ENCODE measurements at regions not wholly inside any gene's neighbourhood (a gene's known extent, or its start where the extent isn't known, plus 50 kb on each side); places are given as distances from the start of the nearest gene placed in this dataset.

DNA sequence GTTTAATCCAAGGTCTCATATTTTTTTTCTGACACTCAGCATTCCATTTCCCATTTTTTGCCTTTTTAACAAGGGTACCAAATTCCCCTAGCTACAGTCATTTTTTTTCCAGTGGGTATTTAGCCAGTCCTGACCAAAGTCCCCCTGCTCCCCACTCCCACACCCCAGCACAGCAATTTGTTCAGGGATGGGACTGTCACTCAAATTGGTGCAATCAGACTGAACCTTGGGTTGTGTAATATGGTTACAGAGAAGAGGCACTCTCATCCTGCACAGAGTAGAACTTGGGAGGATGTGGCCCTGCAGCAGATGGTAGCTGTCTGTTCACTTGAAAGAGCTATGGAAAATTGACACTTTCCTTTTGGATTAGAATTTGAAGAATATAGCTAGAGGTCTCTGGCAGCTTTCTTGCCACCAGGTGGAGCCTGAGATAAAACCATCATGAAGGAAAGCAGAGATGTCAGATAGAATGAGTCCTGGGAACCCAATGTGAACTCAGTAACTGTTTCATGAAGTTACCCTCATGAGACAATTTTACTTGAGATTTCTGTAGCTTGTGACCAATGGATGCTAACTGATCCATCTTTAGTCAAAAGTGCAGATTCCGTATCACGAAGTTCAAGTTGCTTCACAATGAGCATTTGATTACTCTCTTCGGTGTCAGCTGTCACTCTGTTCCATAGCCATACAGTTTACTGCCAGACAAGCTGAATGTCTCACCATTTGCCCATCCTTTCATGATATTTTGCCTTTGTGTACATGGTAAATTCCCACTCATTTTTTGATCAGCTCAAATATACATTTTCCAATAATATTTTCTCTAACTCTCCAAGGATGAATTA lies 394.0 kb upstream of the SYT1 start:
- DNase-seq (ENCODE audit: extremely low read depth in 1 of 11, low read depth in 9 of 11, low spot score in 4 of 11): peak in 5 of 11 donors; percentile 9 to 23 (median 20)

GRCh38 chr12:78473136-78473535 lies 391.4 kb upstream of the SYT1 start:
- DNase-seq (ENCODE audit: extremely low read depth in 1 of 11, low read depth in 9 of 11, low spot score in 4 of 11): no peak

DNA sequence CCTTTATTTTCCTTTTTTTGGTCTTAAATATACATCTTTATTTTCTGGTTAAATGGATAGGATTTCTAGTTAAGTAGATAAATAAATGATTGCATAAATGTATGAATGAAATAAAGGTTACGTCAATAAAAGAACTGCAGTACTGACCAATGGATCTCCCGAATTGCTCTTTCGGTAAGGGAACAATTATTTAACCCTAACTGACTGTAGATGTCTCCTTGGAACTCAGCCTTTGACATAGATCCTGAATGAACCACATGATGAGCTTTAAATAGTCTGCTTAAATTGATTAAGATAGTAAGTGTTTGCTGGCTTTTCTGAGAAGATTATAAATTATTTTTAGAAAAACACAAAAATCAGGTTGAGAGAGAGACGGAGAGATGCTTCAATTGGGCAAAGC lies 391.0 kb upstream of the SYT1 start:
- DNase-seq (ENCODE audit: extremely low read depth in 1 of 11, low read depth in 9 of 11, low spot score in 4 of 11): no peak

- no peak for DNase-seq (ENCODE audit: extremely low read depth in 1 of 11, low read depth in 9 of 11, low spot score in 4 of 11)
Measured at GRCh38 chr12:78483767-78484315, 380.7 kb upstream of the SYT1 start.

DNA sequence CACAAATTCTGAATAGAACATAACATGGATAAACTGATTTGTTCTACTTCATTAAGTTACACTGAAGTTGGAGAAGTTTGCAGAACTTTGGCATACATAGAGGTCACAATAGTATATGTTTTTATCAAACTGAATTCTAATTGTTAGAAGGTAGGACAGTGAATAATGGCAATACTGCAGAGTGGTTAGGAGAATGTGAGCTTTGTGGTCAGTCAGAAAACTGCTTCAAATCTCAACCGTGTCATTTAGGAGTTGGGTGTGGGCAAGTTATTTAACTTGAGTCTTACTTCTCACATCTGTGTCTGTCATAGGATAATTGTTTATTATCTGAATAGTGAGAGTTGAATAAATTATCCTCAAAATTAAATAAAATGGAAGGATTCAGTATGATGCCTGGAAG lies 374.6 kb upstream of the SYT1 start:
- DNase-seq (ENCODE audit: extremely low read depth in 1 of 11, low read depth in 9 of 11, low spot score in 4 of 11): no peak

GRCh38 chr12:78490861-78491260 lies 373.7 kb upstream of the SYT1 start:
- peak in 2 of 11 donors; percentile 8 to 12 for DNase-seq (ENCODE audit: extremely low read depth in 1 of 11, low read depth in 9 of 11, low spot score in 4 of 11)

GRCh38 chr12:78494911-78495310 lies 369.7 kb upstream of the SYT1 start:
- peak in 1 of 11 donors; percentile 31 for DNase-seq (ENCODE audit: extremely low read depth in 1 of 11, low read depth in 9 of 11, low spot score in 4 of 11)

- no peak for DNase-seq (ENCODE audit: extremely low read depth in 1 of 11, low read depth in 9 of 11, low spot score in 4 of 11)
Measured at GRCh38 chr12:78501825-78502224, 362.7 kb upstream of the SYT1 start.

- no peak for DNase-seq (ENCODE audit: extremely low read depth in 1 of 11, low read depth in 9 of 11, low spot score in 4 of 11)
Measured at GRCh38 chr12:78519422-78519821, 345.2 kb upstream of the SYT1 start.

DNA sequence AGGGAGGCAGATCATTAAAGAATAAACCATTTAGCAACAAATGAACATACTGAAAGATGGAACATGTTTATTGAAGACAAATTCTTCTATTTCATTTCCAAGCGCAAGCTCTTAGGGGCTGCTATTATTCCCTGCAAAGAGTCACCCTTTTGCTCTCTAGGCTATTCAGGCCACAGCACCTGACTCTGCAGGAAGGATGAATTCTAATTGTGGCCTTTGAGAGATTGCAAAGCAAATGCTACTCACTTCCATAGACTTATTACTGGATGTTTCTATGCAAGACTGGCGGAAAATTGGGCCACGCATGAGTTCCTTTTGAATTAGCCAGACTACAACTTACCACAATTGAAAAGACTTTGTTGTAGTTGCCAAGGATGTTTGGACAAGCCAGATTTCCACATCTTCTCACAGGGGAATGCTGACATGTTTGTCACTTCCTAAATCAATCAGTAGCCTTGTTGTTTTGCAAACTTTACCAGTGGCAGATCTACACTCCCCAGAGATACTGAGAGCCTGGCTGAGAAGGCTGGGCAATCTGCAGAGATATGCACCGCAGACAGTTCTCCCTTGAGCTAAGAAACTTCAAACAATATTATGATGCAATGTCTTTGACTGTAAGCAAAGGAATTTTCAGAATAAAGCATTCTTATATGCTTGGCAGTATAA lies 334.3 kb upstream of the SYT1 start:
- peak in 1 of 11 donors; percentile 2 for DNase-seq (ENCODE audit: extremely low read depth in 1 of 11, low read depth in 9 of 11, low spot score in 4 of 11)

- DNase-seq (ENCODE audit: extremely low read depth in 1 of 11, low read depth in 9 of 11, low spot score in 4 of 11): no peak
Measured at GRCh38 chr12:78531831-78532458, 332.6 kb upstream of the SYT1 start.

DNA sequence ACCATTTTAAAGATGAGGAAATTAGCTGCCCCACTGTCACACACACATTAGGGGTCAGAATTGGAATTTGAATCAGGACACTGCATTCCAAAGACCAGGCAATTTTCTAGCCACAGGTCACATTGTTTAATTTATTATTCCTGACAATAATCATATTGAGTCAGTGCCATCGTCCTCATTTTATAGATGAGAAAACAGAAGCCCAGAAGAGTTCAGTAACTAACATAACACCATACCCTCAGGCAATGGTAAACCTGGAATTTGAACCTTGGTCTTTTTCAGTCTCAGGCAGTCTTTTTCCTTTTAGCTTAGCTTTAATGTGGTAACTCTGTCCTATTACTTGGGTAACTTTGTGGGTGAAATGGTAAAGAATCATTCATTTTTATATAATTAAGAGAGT lies 330.3 kb upstream of the SYT1 start:
- no peak for DNase-seq (ENCODE audit: extremely low read depth in 1 of 11, low read depth in 9 of 11, low spot score in 4 of 11)

DNA sequence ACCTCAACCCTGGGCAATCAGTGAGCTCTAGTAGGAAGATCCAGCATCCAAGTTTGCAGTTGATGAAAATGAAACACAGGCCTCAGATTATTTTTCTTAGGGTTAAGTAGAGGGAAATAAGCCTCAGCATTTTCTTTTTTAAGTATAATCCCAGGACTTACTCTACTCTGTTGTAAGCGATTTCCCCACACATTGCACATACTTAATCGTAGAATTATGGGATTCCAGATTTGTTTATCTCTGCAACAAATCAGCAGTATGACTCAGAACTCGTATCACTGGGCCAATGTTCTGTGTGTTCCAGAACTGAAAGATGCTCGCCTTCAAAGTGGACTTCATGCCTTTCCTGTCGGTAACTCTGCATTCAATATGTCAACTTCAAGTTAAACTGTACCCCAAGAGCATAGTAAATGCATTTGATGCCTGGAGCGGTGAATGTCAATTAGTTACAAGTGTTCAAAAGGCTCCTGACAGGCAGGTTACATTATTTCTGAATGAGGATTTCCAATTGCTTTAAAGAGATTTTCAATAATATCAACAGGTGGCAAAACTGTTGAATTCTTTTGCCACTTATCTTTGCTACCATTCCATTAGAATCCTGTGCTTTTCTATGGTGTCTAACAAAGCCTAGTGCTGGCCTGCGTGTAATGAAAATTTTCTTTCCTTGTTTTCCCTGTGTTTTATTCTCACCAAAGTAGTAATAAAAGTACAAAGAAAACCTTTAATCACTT lies 323.8 kb upstream of the SYT1 start:
- no peak for DNase-seq (ENCODE audit: extremely low read depth in 1 of 11, low read depth in 9 of 11, low spot score in 4 of 11)

DNA sequence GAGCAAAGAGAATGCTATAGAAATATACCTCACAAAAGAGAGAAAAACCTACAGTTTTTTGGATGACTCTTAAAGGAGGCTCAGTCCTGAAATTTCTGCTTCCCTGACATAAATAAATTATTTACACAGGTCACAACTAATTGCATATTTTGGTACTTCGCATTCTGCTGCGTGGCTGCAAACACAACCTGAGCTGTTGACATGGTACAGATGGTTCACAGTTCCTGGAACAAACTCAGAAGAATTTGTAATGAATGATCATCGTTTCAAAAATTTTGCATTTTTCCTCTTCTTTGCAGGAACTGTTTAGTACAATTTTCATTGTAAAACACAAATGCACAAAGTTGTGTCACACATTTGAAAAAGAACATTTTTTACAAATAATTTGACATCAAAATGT lies 313.7 kb upstream of the SYT1 start:
- no peak for DNase-seq (ENCODE audit: extremely low read depth in 1 of 11, low read depth in 9 of 11, low spot score in 4 of 11)

GRCh38 chr12:78555802-78556201 lies 308.8 kb upstream of the SYT1 start:
- no peak for DNase-seq (ENCODE audit: extremely low read depth in 1 of 11, low read depth in 9 of 11, low spot score in 4 of 11)

DNA sequence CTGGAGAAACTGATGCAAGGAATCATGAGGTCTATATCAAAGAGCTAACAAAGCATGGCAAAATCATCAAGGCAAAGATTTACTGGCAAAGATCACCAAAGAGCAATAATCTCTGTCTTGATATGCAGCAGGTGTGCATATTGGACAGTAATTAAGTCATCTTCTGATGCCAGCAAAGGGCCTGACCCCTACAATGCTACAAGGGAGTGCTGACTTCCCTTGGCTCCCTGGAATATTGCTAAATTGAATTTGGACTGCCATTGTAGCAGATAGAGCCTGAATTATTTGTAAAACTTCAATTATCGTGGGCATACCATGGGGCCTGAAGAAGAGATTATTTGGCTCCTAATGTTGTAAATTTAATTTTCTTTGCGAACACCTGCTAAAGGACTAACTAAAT lies 307.9 kb upstream of the SYT1 start:
- no peak for DNase-seq (ENCODE audit: extremely low read depth in 1 of 11, low read depth in 9 of 11, low spot score in 4 of 11)

DNA sequence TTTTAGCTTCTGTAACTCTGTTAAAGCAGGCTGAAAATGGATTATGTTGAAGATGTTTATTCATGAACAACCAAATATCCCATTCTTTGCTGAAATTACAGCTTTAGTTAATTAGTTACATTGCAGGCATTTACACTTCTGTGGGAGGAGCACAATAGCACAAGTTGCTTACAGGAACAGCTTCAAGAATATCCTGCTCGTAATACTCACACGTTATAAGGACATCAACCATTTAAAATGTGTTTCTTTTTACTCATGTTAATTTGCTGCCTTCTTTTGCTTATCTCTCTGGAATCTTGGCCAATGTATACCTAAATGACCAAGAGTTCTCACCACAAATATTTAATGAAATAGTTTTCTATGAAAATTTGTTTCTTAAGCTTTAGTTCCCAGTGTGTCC lies 305.2 kb upstream of the SYT1 start:
- DNase-seq (ENCODE audit: extremely low read depth in 1 of 11, low read depth in 9 of 11, low spot score in 4 of 11): no peak

- DNase-seq (ENCODE audit: extremely low read depth in 1 of 11, low read depth in 9 of 11, low spot score in 4 of 11): no peak
Measured at GRCh38 chr12:78559886-78560285, 304.7 kb upstream of the SYT1 start.

DNA sequence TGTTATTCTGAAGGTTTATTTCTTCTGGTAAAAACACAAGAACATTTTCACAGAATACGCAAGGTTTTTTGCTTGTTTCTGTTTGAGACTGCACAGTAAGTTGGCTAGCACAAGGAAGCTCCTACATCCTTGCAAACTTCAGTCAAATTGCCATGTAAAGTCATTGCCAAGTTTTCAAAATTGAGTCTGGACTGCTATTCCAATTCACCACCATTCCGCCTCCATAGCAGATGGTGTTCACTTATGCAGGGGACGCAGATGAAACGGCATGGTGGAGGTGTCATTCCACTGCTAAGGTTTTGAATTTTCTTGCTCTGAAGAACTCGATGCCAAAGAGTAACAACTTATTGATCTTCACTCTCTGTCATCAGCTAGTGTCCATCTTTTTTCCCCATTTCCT lies 303.9 kb upstream of the SYT1 start:
- no peak for DNase-seq (ENCODE audit: extremely low read depth in 1 of 11, low read depth in 9 of 11, low spot score in 4 of 11)

Measured in renal cortex interstitium (tissue), 11 donors.